ENCODE measurements at regions not wholly inside any gene's neighbourhood (a gene's known extent, or its start where the extent isn't known, plus 50 kb on each side); places are given as distances from the start of the nearest gene placed in this dataset.

DNA sequence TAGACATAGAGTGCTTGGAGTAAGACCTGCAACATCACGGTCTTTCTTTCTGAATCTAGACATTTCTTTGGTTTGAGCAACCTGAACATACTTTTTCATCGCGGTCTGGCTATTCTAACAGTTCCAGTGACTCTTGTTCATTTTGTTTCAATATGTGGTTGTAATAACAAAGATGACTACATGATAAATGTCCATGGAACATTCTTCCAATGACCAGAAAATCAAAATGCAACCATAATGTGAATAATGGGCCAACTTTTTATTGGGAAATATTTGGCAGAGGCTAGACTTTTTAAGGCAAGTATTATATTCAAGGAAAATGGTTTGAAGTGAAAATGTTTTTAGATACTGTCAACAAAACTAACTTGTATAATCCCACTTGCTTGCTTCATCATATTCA, 282.5 kb downstream of the INHBA start:
- no peak overlapping the region for H2AFZ ChIP-seq (ENCODE audit: insufficient read depth, low read depth, low read length, poor library complexity, severe bottlenecking)
- H3K9me3 Mint-ChIP-seq (ENCODE audit: insufficient read depth): no peaks in the 10 kb centered on the region
- H3K4me1 ChIP-seq (ENCODE audit: control insufficient read depth in 2 of 2, insufficient read depth in 2 of 2, low read length in 2 of 2): no peaks in the 10 kb centered on the region
- no peaks in the 10 kb centered on the region for H3K79me2 ChIP-seq (ENCODE audit: control insufficient read depth, insufficient read depth, low read length)
- no peaks in the 10 kb centered on the region for H3K4me1 Mint-ChIP-seq
- H3K4me3 Mint-ChIP-seq: no peak overlapping the region
- TF ChIP-seq EZH2 (IDR thresholded peaks at IDR 0.05; ENCODE audit: borderline replicate concordance, insufficient read depth, low read depth, low read length, poor library complexity, severe bottlenecking): no peak
- TF ChIP-seq, protein P1, sequence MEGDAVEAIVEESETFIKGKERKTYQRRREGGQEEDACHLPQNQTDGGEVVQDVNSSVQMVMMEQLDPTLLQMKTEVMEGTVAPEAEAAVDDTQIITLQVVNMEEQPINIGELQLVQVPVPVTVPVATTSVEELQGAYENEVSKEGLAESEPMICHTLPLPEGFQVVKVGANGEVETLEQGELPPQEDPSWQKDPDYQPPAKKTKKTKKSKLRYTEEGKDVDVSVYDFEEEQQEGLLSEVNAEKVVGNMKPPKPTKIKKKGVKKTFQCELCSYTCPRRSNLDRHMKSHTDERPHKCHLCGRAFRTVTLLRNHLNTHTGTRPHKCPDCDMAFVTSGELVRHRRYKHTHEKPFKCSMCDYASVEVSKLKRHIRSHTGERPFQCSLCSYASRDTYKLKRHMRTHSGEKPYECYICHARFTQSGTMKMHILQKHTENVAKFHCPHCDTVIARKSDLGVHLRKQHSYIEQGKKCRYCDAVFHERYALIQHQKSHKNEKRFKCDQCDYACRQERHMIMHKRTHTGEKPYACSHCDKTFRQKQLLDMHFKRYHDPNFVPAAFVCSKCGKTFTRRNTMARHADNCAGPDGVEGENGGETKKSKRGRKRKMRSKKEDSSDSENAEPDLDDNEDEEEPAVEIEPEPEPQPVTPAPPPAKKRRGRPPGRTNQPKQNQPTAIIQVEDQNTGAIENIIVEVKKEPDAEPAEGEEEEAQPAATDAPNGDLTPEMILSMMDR (IDR thresholded peaks at IDR 0.05): no peak
- ATAC-seq (ENCODE audit: low read depth) (no peak), DNase-seq (no peak)
- no peaks in the 10 kb centered on the region for H4K20me1 ChIP-seq (ENCODE audit: control insufficient read depth, insufficient read depth, low read length, poor library complexity, severe bottlenecking)
- H3K4me3 ChIP-seq (ENCODE audit: control extremely low read depth in 1 of 5, extremely low read depth in 1 of 5, insufficient read depth in 1 of 5, low read depth in 2 of 5, low read length in 4 of 5): no peak overlapping the region
- H3K9me3 ChIP-seq (ENCODE audit: control extremely low read depth in 1 of 3, control insufficient read depth in 2 of 3, insufficient read depth in 1 of 3, low read length in 2 of 3): no peaks in the 10 kb centered on the region
- intact Hi-C loops (cut with micrococcal nuclease): no loop called here
- no peak overlapping the region for H3K27ac Mint-ChIP-seq
- no peaks in the 10 kb centered on the region for H3K27me3 ChIP-seq (replicated peaks in 1 of 4; ENCODE audit: control extremely low read depth in 1 of 4, control insufficient read depth in 3 of 4, insufficient read depth in 4 of 4, low read length in 3 of 4)
- POLR2A ChIA-PET: no interaction called here
- no peak overlapping the region for H3K4me2 ChIP-seq (replicated peaks; ENCODE audit: low read depth, low read length, poor library complexity, severe bottlenecking)
- WGBS (ENCODE audit: insufficient coverage): no CpG with 5 or more reads among the region's 3 CpGs
- H3K36me3 ChIP-seq (replicated peaks in 1 of 2; ENCODE audit: control extremely low read depth in 1 of 2, control insufficient read depth in 1 of 2, extremely low read depth in 1 of 2, insufficient read depth in 2 of 2, low read length in 1 of 2): no peaks in the 10 kb centered on the region
- no peak overlapping the region for H3K27ac ChIP-seq (ENCODE audit: low read length in 2 of 2)
- CTCF ChIA-PET: no interaction called here
- H3K27me3 Mint-ChIP-seq: no peaks in the 10 kb centered on the region
- no peak overlapping the region for H3K9ac ChIP-seq (ENCODE audit: low read length)

GRCh38 chr7:41418337-41418736, 284.6 kb downstream of the INHBA start:
- no peak for TF ChIP-seq EZH2 (IDR thresholded peaks at IDR 0.05; ENCODE audit: borderline replicate concordance, insufficient read depth, low read depth, low read length, poor library complexity, severe bottlenecking)
- TF ChIP-seq, protein P1 (IDR thresholded peaks at IDR 0.05): no peak
- Histone ChIP-seq H3K27ac (ENCODE audit: low read length in 2 of 2) (no peak overlapping the region), H2AFZ (ENCODE audit: insufficient read depth, low read depth, low read length, poor library complexity, severe bottlenecking) (no peak overlapping the region), H3K4me3 (ENCODE audit: control extremely low read depth in 1 of 5, extremely low read depth in 1 of 5, insufficient read depth in 1 of 5, low read depth in 2 of 5, low read length in 4 of 5) (no peak overlapping the region), H3K27me3 (replicated peaks in 1 of 4; ENCODE audit: control extremely low read depth in 1 of 4, control insufficient read depth in 3 of 4, insufficient read depth in 4 of 4, low read length in 3 of 4) (no peaks in the 10 kb centered on the region), H3K4me1 (ENCODE audit: control insufficient read depth in 2 of 2, insufficient read depth in 2 of 2, low read length in 2 of 2) (no peaks in the 10 kb centered on the region), H3K9me3 (ENCODE audit: control extremely low read depth in 1 of 3, control insufficient read depth in 2 of 3, insufficient read depth in 1 of 3, low read length in 2 of 3) (no peaks in the 10 kb centered on the region), H4K20me1 (ENCODE audit: control insufficient read depth, insufficient read depth, low read length, poor library complexity, severe bottlenecking) (no peaks in the 10 kb centered on the region), H3K36me3 (replicated peaks in 1 of 2; ENCODE audit: control extremely low read depth in 1 of 2, control insufficient read depth in 1 of 2, extremely low read depth in 1 of 2, insufficient read depth in 2 of 2, low read length in 1 of 2) (no peaks in the 10 kb centered on the region), H3K79me2 (ENCODE audit: control insufficient read depth, insufficient read depth, low read length) (no peaks in the 10 kb centered on the region), H3K4me2 (replicated peaks; ENCODE audit: low read depth, low read length, poor library complexity, severe bottlenecking) (no peak overlapping the region), H3K9ac (ENCODE audit: low read length) (no peak overlapping the region)
- no peaks in the 10 kb centered on the region for H3K27me3 Mint-ChIP-seq
- ATAC-seq (ENCODE audit: low read depth): no peak
- WGBS (ENCODE audit: insufficient coverage): 100% methylated on average over 1 of the region's 3 CpGs
- no peak overlapping the region for H3K4me3 Mint-ChIP-seq
- H3K9me3 Mint-ChIP-seq (ENCODE audit: insufficient read depth): no peaks in the 10 kb centered on the region
- intact Hi-C loops (cut with micrococcal nuclease): no loop called here
- no peak for DNase-seq
- CTCF ChIA-PET: no interaction called here
- no peak overlapping the region for H3K27ac Mint-ChIP-seq
- POLR2A ChIA-PET: no interaction called here
- no peaks in the 10 kb centered on the region for H3K4me1 Mint-ChIP-seq
